ENCODE measurements at regions not wholly inside any gene's neighbourhood (a gene's known extent, or its start where the extent isn't known, plus 50 kb on each side); places are given as distances from the start of the nearest gene placed in this dataset.

GRCh38 chr11:11065396-11065795 is 207.5 kb upstream of the ZBED5 start:
- no peak for TF ChIP-seq EZH2 (IDR thresholded peaks at IDR 0.05)
- TF ChIP-seq CTCF (IDR thresholded peaks at IDR 0.05): no peak
- no peak for TF ChIP-seq EZH2phosphoT487 (IDR thresholded peaks at IDR 0.05)
